C4-2B (cell line): ENCODE measurements at regions not wholly inside any gene's neighbourhood (a gene's known extent, or its start where the extent isn't known, plus 50 kb on each side); places are given as distances from the start of the nearest gene placed in this dataset.

Experiments used
- ZFX ChIP-seq: fragments of 450-650 bp; IDR thresholded peaks from 2 replicates; pipeline ENCODE4 v1.6.1; 2017
- TF ChIP-seq, protein P1 (sequence below): fragments of 450-650 bp; conservative IDR thresholded peaks from 2 replicates; pipeline ENCODE4 v1.5.1; 2017; ENCODE audit warnings: mild to moderate bottlenecking

DNA sequence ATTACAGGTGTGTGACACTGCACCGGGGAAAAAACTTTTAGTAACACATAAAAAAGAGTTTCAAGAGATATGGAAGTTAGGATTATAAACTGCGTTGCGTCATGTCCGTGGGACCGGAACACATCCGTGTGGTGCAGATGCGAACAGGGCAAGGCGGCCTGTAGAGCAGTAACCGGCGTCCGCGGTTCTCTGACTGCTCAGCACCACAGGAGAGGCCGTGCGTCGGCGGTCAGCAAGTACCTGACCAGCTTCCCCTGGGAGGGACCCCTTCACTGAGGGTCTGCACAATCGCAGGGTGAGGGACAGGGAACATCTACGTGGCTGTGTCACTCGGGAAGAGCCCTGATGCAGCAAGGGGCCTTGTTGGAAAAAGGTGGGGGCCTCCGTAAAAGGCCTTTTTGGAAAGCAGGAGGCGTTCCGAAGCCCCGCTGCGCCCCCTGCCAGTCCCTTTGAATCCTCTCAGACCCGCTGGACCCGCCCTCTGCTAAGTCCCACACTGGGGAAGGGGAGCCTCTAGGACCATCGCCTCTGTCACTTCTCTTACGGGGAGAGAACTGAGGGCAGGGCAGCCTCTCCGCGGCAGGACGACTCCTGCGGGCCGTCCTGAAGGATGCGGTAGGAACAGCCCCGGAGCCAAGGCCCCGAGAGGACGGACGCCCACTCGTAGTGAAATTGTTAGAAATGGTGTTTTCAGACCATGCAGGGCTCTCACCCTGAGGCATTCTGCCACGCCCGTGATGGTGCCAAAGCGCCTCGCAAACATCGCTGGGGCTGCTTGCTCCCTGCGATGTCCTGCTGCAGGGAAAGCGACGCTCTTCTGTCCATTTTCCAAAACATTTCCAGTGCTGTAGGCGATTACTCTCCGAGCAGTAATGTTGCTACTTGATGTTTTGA, 771.6 kb upstream of the COBL start:
- TF ChIP-seq, protein P1, sequence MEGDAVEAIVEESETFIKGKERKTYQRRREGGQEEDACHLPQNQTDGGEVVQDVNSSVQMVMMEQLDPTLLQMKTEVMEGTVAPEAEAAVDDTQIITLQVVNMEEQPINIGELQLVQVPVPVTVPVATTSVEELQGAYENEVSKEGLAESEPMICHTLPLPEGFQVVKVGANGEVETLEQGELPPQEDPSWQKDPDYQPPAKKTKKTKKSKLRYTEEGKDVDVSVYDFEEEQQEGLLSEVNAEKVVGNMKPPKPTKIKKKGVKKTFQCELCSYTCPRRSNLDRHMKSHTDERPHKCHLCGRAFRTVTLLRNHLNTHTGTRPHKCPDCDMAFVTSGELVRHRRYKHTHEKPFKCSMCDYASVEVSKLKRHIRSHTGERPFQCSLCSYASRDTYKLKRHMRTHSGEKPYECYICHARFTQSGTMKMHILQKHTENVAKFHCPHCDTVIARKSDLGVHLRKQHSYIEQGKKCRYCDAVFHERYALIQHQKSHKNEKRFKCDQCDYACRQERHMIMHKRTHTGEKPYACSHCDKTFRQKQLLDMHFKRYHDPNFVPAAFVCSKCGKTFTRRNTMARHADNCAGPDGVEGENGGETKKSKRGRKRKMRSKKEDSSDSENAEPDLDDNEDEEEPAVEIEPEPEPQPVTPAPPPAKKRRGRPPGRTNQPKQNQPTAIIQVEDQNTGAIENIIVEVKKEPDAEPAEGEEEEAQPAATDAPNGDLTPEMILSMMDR = no peak
- no peak for TF ChIP-seq ZFX
